Ishikawa (cell line): ENCODE measurements at regions not wholly inside any gene's neighbourhood (a gene's known extent, or its start where the extent isn't known, plus 50 kb on each side); places are given as distances from the start of the nearest gene placed in this dataset.

Experiments used
- CEBPB ChIP-seq: IDR thresholded peaks from 2 replicates; pipeline ENCODE4 v1.6.1; 2012
- CREB1 ChIP-seq: IDR thresholded peaks from 2 replicates; pipeline ENCODE4 v1.6.1; 2012; ENCODE audit warnings: low read depth
- EGR1 ChIP-seq: IDR thresholded peaks from 2 replicates; pipeline ENCODE4 v1.6.1; 2012
- EP300 ChIP-seq: IDR thresholded peaks from 2 replicates; pipeline ENCODE4 v1.6.1; 2012; ENCODE audit warnings: borderline replicate concordance
- FOXM1 ChIP-seq: IDR thresholded peaks from 2 replicates; pipeline ENCODE4 v1.6.1; 2012; ENCODE audit warnings: low read depth, borderline replicate concordance
- MAX ChIP-seq: IDR thresholded peaks from 2 replicates; pipeline ENCODE4 v1.6.1; 2012
- NFIC ChIP-seq: IDR thresholded peaks from 2 replicates; pipeline ENCODE4 v1.6.1; 2012
- RAD21 ChIP-seq: IDR thresholded peaks from 2 replicates; pipeline ENCODE4 v1.6.1; 2012; ENCODE audit warnings: low read depth
- REST ChIP-seq: IDR thresholded peaks from 2 replicates; pipeline ENCODE4 v1.6.1; 2012; ENCODE audit warnings: low read depth, mild to moderate bottlenecking
- TAF1 ChIP-seq: IDR thresholded peaks from 2 replicates; pipeline ENCODE4 v1.6.1; 2012; ENCODE audit warnings: low read depth, mild to moderate bottlenecking
- TCF12 ChIP-seq: IDR thresholded peaks from 2 replicates; pipeline ENCODE4 v1.6.1; 2012; ENCODE audit warnings: low read depth
- TEAD4 ChIP-seq: IDR thresholded peaks from 2 replicates; pipeline ENCODE4 v1.6.1; 2012
- USF1 ChIP-seq: IDR thresholded peaks from 2 replicates; pipeline ENCODE4 v1.6.1; 2012
- YY1 ChIP-seq: IDR thresholded peaks from 2 replicates; pipeline ENCODE4 v1.6.1; 2012; ENCODE audit warnings: low read depth
- ZBTB7A ChIP-seq: IDR thresholded peaks from 2 replicates; pipeline ENCODE4 v1.6.1; 2012; ENCODE audit warnings: low read depth

GRCh38 chr3:130266817-130267216 is 78.7 kb upstream of the COL6A5 start:
- TF ChIP-seq NFIC (no peak), EGR1 (no peak), MAX (no peak), CREB1 (no peak), TCF12 (no peak), TEAD4 (no peak), REST (no peak), EP300 (no peak), RAD21 (no peak), YY1 (no peak), TAF1 (no peak), CEBPB (no peak), FOXM1 (no peak), USF1 (no peak)

GRCh38 chr3:130276203-130276803 is 69.2 kb upstream of the COL6A5 start:
- TF ChIP-seq RAD21, result peak; percentile 87
- TF ChIP-seq YY1, result no peak

- TF ChIP-seq ZBTB7A, result no peak
- TF ChIP-seq NFIC, result no peak
- no peak for TF ChIP-seq EP300
- TF ChIP-seq REST, result no peak
- no peak for TF ChIP-seq CEBPB
- no peak for TF ChIP-seq TEAD4
- no peak for TF ChIP-seq RAD21
- TF ChIP-seq EGR1, result no peak
- TF ChIP-seq YY1, result no peak
Observed at GRCh38 chr3:130288670-130289069, 56.8 kb upstream of the COL6A5 start.

GRCh38 chr3:130291148-130291547 is 54.3 kb upstream of the COL6A5 start:
- TF ChIP-seq MAX, result no peak
- no peak for TF ChIP-seq REST
- no peak for TF ChIP-seq YY1
- no peak for TF ChIP-seq TAF1
- no peak for TF ChIP-seq TEAD4
- no peak for TF ChIP-seq EGR1
- TF ChIP-seq EP300, result no peak
- TF ChIP-seq ZBTB7A, result no peak
- no peak for TF ChIP-seq FOXM1
- no peak for TF ChIP-seq USF1
- no peak for TF ChIP-seq RAD21
- TF ChIP-seq TCF12, result no peak
- no peak for TF ChIP-seq CEBPB

GRCh38 chr3:130293247-130293646 is 52.2 kb upstream of the COL6A5 start:
- TF ChIP-seq NFIC (no peak), TCF12 (no peak), RAD21 (no peak), MAX (no peak), CREB1 (no peak), ZBTB7A (no peak), TEAD4 (no peak), REST (no peak), YY1 (no peak), TAF1 (no peak), USF1 (no peak)
